BE2C (cell line): ENCODE measurements at regions not wholly inside any gene's neighbourhood (a gene's known extent, or its start where the extent isn't known, plus 50 kb on each side); places are given as distances from the start of the nearest gene placed in this dataset.

Source experiments
- DNase-seq: peaks from one replicate; pipeline ENCODE4 v3.0.0-alpha.2; 2020
- H3K27me3 ChIP-seq: fragments of 250-450 bp; sonication (Bioruptor Pico); 2 replicates; pipeline ENCODE4 v1.5.1; 2020; ENCODE audit warnings: mild to moderate bottlenecking
- H3K36me3 ChIP-seq: fragments of 250-450 bp; sonication (Bioruptor Pico); 2 replicates; pipeline ENCODE4 v1.5.1; 2020; ENCODE audit warnings: mild to moderate bottlenecking
- H3K4me1 ChIP-seq: fragments of 250-450 bp; sonication (Bioruptor Pico); 2 replicates; pipeline ENCODE4 v1.5.1; 2020
- H3K4me3 ChIP-seq: 2 replicates; pipeline ENCODE4 v1.5.1; 2011; ENCODE audit warnings: low read depth, low read length
- H3K9me3 ChIP-seq: fragments of 250-450 bp; sonication (Bioruptor Pico); 2 replicates; pipeline ENCODE4 v1.5.1; 2020
- CTCF ChIP-seq: IDR thresholded peaks from 2 replicates; pipeline ENCODE4 v1.5.1; 2012; ENCODE audit warnings: mild to moderate bottlenecking, low read depth, low read length

- no peak for DNase-seq
- Histone ChIP-seq H3K4me3 (no peak overlapping the region), H3K27me3 (no peaks in the 10 kb centered on the region), H3K9me3 (no peaks in the 10 kb centered on the region), H3K4me1 (no peaks in the 10 kb centered on the region), H3K36me3 (no peaks in the 10 kb centered on the region)
- no peak for TF ChIP-seq CTCF
Observed at GRCh38 chr10:33026422-33026821, 68.4 kb upstream of the ITGB1 start.

GRCh38 chr10:33025910-33026309, 67.9 kb upstream of the ITGB1 start:
- H3K4me1 ChIP-seq = no peaks in the 10 kb centered on the region

GRCh38 chr10:33025039-33025438, 67.0 kb upstream of the ITGB1 start:
- H3K9me3 ChIP-seq = no peaks in the 10 kb centered on the region
- H3K4me1 ChIP-seq = no peaks in the 10 kb centered on the region
- H3K4me3 ChIP-seq = no peak overlapping the region
- no peaks in the 10 kb centered on the region for H3K27me3 ChIP-seq
- no peak for DNase-seq
- no peak for TF ChIP-seq CTCF
- no peaks in the 10 kb centered on the region for H3K36me3 ChIP-seq

More at GRCh38 chr10:33025910-33026309, 67.9 kb upstream of the ITGB1 start:
- TF ChIP-seq CTCF = no peak
- no peak for DNase-seq
- H3K9me3 ChIP-seq = no peaks in the 10 kb centered on the region
- H3K4me3 ChIP-seq = no peak overlapping the region
- no peaks in the 10 kb centered on the region for H3K36me3 ChIP-seq
- H3K27me3 ChIP-seq = no peaks in the 10 kb centered on the region

- Histone ChIP-seq H3K27me3 (no peaks in the 10 kb centered on the region), H3K9me3 (no peaks in the 10 kb centered on the region), H3K4me3 (no peak overlapping the region), H3K4me1 (no peaks in the 10 kb centered on the region), H3K36me3 (no peaks in the 10 kb centered on the region)
- no peak for TF ChIP-seq CTCF
- no peak for DNase-seq
Observed at GRCh38 chr10:33022691-33023090, 64.7 kb upstream of the ITGB1 start.

GRCh38 chr10:33022090-33022489, 64.1 kb upstream of the ITGB1 start:
- Histone ChIP-seq H3K4me3 (no peak overlapping the region), H3K9me3 (no peaks in the 10 kb centered on the region), H3K36me3 (no peaks in the 10 kb centered on the region), H3K4me1 (no peaks in the 10 kb centered on the region), H3K27me3 (no peaks in the 10 kb centered on the region)
- DNase-seq = no peak
- TF ChIP-seq CTCF = no peak

GRCh38 chr10:33016988-33017387, 59.0 kb upstream of the ITGB1 start:
- Histone ChIP-seq H3K4me1 (no peaks in the 10 kb centered on the region), H3K9me3 (no peaks in the 10 kb centered on the region), H3K27me3 (no peaks in the 10 kb centered on the region), H3K36me3 (no peaks in the 10 kb centered on the region), H3K4me3 (no peak overlapping the region)
- no peak for DNase-seq
- TF ChIP-seq CTCF = no peak
